ENCODE measurements at regions not wholly inside any gene's neighbourhood (a gene's known extent, or its start where the extent isn't known, plus 50 kb on each side); places are given as distances from the start of the nearest gene placed in this dataset.

DNA sequence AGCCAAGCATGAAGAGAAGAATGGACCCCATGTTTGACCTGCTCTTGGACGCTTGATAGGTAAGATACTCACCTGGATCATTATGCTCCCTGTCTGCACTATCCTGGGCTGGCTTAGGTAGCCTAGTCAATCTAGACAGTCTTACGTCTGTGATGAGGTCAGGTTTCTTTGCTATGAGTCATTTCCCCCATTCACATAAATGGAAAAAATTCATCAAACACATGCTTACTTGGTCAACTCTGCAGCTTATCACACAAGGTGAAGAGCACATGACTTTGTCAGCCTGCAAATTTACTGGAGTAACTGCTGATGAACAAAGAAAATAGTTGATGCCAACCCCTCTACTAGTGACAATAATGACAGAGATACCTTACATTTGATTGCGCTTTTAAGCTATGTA is 170.0 kb downstream of the NUFIP1 start:
- H3K9ac ChIP-seq (ENCODE audit: low read depth, low read length, poor library complexity) = no peak overlapping the region
- H2AK5ac ChIP-seq (ENCODE audit: low read depth, low read length) = no peak overlapping the region
- H2AFZ ChIP-seq (ENCODE audit: low read length) = no peak overlapping the region
- peak overlapping the region; percentile 17 for H4K91ac ChIP-seq (ENCODE audit: low read depth, low read length, poor library complexity)
- H3K4me1 ChIP-seq (ENCODE audit: control insufficient read depth in 2 of 2, insufficient read depth in 1 of 2, low read depth in 1 of 2, low read length in 2 of 2) = peaks cover 3 to 18% of the 10 kb centered on the region in 2 donors
- no peak overlapping the region for H2BK120ac ChIP-seq (ENCODE audit: low read depth, low read length)
- WGBS, 2 donors (ENCODE audit: extremely low coverage in 2 of 2, insufficient read length in 2 of 2, insufficient replicate concordance in 1 of 2) = no CpG with 5 or more reads among the region's 3 CpGs
- no peak overlapping the region for H2BK12ac ChIP-seq (ENCODE audit: low read length)
- peak overlapping the region; percentile 42 for H2BK15ac ChIP-seq (ENCODE audit: low read length)
- H3K23ac ChIP-seq (ENCODE audit: low read depth, low read length, poor library complexity) = no peak overlapping the region
- H3K4me2 ChIP-seq (ENCODE audit: insufficient read depth, low read length, poor library complexity, severe bottlenecking) = no peak overlapping the region
- H3K27ac ChIP-seq (replicated peaks; ENCODE audit: low read length) = no peak overlapping the region
- no peaks in the 10 kb centered on the region for H3K79me1 ChIP-seq (ENCODE audit: low read depth, low read length)
- H2BK5ac ChIP-seq (ENCODE audit: low read length) = no peak overlapping the region
- H3K18ac ChIP-seq (ENCODE audit: low read length) = no peak overlapping the region
- no peak overlapping the region for H3K4ac ChIP-seq (ENCODE audit: low read length)
- H3K36me3 ChIP-seq (replicated peaks in 1 of 2; ENCODE audit: control insufficient read depth in 2 of 2, insufficient read depth in 2 of 2, low read length in 2 of 2) = no peaks in the 10 kb centered on the region
- no peak for DNase-seq (ENCODE audit: low spot score)
- no peak overlapping the region for H4K8ac ChIP-seq (ENCODE audit: low read depth, low read length)
- H3K9me3 ChIP-seq (replicated peaks in 1 of 2; ENCODE audit: control insufficient read depth in 2 of 2, insufficient read depth in 1 of 2, low read depth in 1 of 2, low read length in 2 of 2) = no peaks in the 10 kb centered on the region
- no peaks in the 10 kb centered on the region for H3K27me3 ChIP-seq (ENCODE audit: control insufficient read depth in 3 of 3, insufficient read depth in 3 of 3, low read depth in 1 of 3, low read length in 3 of 3)
- H3K4me3 ChIP-seq (ENCODE audit: low read length in 2 of 2) = no peak overlapping the region
- no peak overlapping the region for H3K14ac ChIP-seq (ENCODE audit: low read length)

DNA sequence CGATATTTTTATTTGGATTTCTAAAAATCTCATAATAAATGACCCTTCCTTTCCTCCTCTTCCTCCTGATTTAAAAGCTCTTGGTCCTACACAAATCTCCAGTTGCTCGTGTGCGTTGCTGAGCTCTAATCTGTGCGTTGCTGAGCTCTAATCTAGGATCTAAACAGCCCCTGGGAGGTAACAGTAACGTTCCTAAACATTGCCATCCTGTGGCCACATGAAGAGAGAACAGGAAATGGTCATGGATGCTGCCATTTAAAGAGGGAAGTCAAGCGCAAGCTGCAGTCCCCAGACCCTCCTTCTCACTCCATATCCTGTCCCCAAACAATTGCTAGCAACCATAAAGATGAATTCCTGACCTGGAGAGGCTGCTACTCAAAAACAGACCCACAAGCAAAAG is 170.8 kb downstream of the NUFIP1 start:
- peak; percentile 30 for DNase-seq (ENCODE audit: low spot score)
- H3K9me3 ChIP-seq (replicated peaks in 1 of 2; ENCODE audit: control insufficient read depth in 2 of 2, insufficient read depth in 1 of 2, low read depth in 1 of 2, low read length in 2 of 2) = no peaks in the 10 kb centered on the region
- no peak overlapping the region for H2BK15ac ChIP-seq (ENCODE audit: low read length)
- H3K14ac ChIP-seq (ENCODE audit: low read length) = no peak overlapping the region
- no peak overlapping the region for H3K27ac ChIP-seq (replicated peaks; ENCODE audit: low read length)
- no peaks in the 10 kb centered on the region for H3K79me1 ChIP-seq (ENCODE audit: low read depth, low read length)
- no peak overlapping the region for H4K8ac ChIP-seq (ENCODE audit: low read depth, low read length)
- WGBS, 2 donors (ENCODE audit: extremely low coverage in 2 of 2, insufficient read length in 2 of 2, insufficient replicate concordance in 1 of 2) = no CpG with 5 or more reads among the region's 6 CpGs
- H3K36me3 ChIP-seq (replicated peaks in 1 of 2; ENCODE audit: control insufficient read depth in 2 of 2, insufficient read depth in 2 of 2, low read length in 2 of 2) = no peaks in the 10 kb centered on the region
- H3K4me3 ChIP-seq (ENCODE audit: low read length in 2 of 2) = no peak overlapping the region
- peak overlapping the region; percentile 81 for H2AFZ ChIP-seq (ENCODE audit: low read length)
- no peaks in the 10 kb centered on the region for H3K27me3 ChIP-seq (ENCODE audit: control insufficient read depth in 3 of 3, insufficient read depth in 3 of 3, low read depth in 1 of 3, low read length in 3 of 3)
- no peak overlapping the region for H3K4me2 ChIP-seq (ENCODE audit: insufficient read depth, low read length, poor library complexity, severe bottlenecking)
- H2BK120ac ChIP-seq (ENCODE audit: low read depth, low read length) = no peak overlapping the region
- no peak overlapping the region for H3K23ac ChIP-seq (ENCODE audit: low read depth, low read length, poor library complexity)
- no peak overlapping the region for H3K18ac ChIP-seq (ENCODE audit: low read length)
- no peak overlapping the region for H2BK12ac ChIP-seq (ENCODE audit: low read length)
- no peak overlapping the region for H3K4ac ChIP-seq (ENCODE audit: low read length)
- no peak overlapping the region for H2BK5ac ChIP-seq (ENCODE audit: low read length)
- no peak overlapping the region for H2AK5ac ChIP-seq (ENCODE audit: low read depth, low read length)
- peaks cover 3 to 18% of the 10 kb centered on the region in 2 donors for H3K4me1 ChIP-seq (ENCODE audit: control insufficient read depth in 2 of 2, insufficient read depth in 1 of 2, low read depth in 1 of 2, low read length in 2 of 2)
- H4K91ac ChIP-seq (ENCODE audit: low read depth, low read length, poor library complexity) = no peak overlapping the region
- no peak overlapping the region for H3K9ac ChIP-seq (ENCODE audit: low read depth, low read length, poor library complexity)

DNA sequence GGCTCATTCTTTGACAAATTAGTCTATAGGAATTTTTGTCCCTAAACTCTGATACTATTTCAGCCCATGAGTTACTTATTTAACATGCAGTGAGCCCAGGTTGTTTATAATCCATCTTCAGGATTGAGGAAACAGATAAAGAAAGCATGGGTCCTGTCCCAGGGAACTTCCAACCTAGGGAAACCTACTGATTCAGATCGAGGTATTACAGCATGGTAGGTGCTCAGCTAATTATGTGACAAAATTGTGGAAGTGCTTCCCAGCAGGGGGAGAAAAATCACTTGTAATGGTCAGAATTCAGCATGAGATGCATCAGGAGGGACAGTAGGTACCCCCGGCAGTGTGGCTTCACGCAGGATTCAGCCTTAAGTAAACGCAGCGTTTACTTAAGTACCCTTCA is 171.3 kb downstream of the NUFIP1 start:
- H2AFZ ChIP-seq (ENCODE audit: low read length) = peak overlapping the region; percentile 81
- no peaks in the 10 kb centered on the region for H3K79me1 ChIP-seq (ENCODE audit: low read depth, low read length)
- no peak overlapping the region for H3K4me3 ChIP-seq (ENCODE audit: low read length in 2 of 2)
- no peak overlapping the region for H2BK120ac ChIP-seq (ENCODE audit: low read depth, low read length)
- WGBS, 2 donors (ENCODE audit: extremely low coverage in 2 of 2, insufficient read length in 2 of 2, insufficient replicate concordance in 1 of 2) = no CpG with 5 or more reads among the region's 5 CpGs
- H2AK5ac ChIP-seq (ENCODE audit: low read depth, low read length) = no peak overlapping the region
- H2BK12ac ChIP-seq (ENCODE audit: low read length) = no peak overlapping the region
- no peak overlapping the region for H3K27ac ChIP-seq (replicated peaks; ENCODE audit: low read length)
- H4K91ac ChIP-seq (ENCODE audit: low read depth, low read length, poor library complexity) = no peak overlapping the region
- H3K27me3 ChIP-seq (ENCODE audit: control insufficient read depth in 3 of 3, insufficient read depth in 3 of 3, low read depth in 1 of 3, low read length in 3 of 3) = no peaks in the 10 kb centered on the region
- no peak overlapping the region for H3K9ac ChIP-seq (ENCODE audit: low read depth, low read length, poor library complexity)
- H3K36me3 ChIP-seq (replicated peaks in 1 of 2; ENCODE audit: control insufficient read depth in 2 of 2, insufficient read depth in 2 of 2, low read length in 2 of 2) = no peaks in the 10 kb centered on the region
- H3K4ac ChIP-seq (ENCODE audit: low read length) = no peak overlapping the region
- no peak for DNase-seq (ENCODE audit: low spot score)
- H3K9me3 ChIP-seq (replicated peaks in 1 of 2; ENCODE audit: control insufficient read depth in 2 of 2, insufficient read depth in 1 of 2, low read depth in 1 of 2, low read length in 2 of 2) = no peaks in the 10 kb centered on the region
- no peak overlapping the region for H4K8ac ChIP-seq (ENCODE audit: low read depth, low read length)
- no peak overlapping the region for H3K18ac ChIP-seq (ENCODE audit: low read length)
- H2BK15ac ChIP-seq (ENCODE audit: low read length) = no peak overlapping the region
- H2BK5ac ChIP-seq (ENCODE audit: low read length) = no peak overlapping the region
- no peak overlapping the region for H3K23ac ChIP-seq (ENCODE audit: low read depth, low read length, poor library complexity)
- H3K14ac ChIP-seq (ENCODE audit: low read length) = no peak overlapping the region
- peaks cover 3 to 18% of the 10 kb centered on the region in 2 donors for H3K4me1 ChIP-seq (ENCODE audit: control insufficient read depth in 2 of 2, insufficient read depth in 1 of 2, low read depth in 1 of 2, low read length in 2 of 2)
- H3K4me2 ChIP-seq (ENCODE audit: insufficient read depth, low read length, poor library complexity, severe bottlenecking) = no peak overlapping the region

DNA sequence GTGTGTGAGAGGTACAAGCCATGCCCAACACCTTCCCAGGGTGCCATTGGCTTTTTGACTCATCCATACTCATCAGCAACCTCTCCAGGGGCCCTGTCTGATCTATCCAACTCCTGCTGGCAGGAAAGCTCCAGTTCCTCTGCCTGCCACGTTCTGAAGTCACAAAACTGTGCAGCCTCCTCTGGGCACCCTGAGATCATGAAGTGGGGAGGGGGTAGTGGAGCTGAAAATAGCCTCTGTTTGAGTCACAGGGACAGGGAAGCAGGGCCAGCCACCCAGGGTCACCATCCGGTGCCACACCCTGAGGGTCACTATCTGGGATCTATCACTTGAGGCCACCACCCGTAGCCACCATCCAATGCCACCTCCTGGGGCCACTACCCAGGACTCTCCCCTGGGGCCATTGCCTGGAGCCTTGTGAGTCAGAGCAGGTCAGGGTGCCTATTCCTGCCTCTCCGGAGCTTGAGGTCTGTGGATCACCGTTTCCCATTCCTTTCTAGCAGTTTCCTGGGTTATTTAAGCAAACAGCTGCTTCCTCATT is 172.1 kb downstream of the NUFIP1 start:
- Histone ChIP-seq H3K14ac (ENCODE audit: low read length) (no peak overlapping the region), H4K91ac (ENCODE audit: low read depth, low read length, poor library complexity) (no peak overlapping the region), H2AK5ac (ENCODE audit: low read depth, low read length) (peak overlapping the region; percentile 34), H3K18ac (ENCODE audit: low read length) (peak overlapping the region; percentile 44), H3K4me1 (ENCODE audit: control insufficient read depth in 2 of 2, insufficient read depth in 1 of 2, low read depth in 1 of 2, low read length in 2 of 2) (peaks cover 3 to 18% of the 10 kb centered on the region in 2 donors), H2AFZ (ENCODE audit: low read length) (no peak overlapping the region), H3K79me1 (ENCODE audit: low read depth, low read length) (no peaks in the 10 kb centered on the region), H2BK120ac (ENCODE audit: low read depth, low read length) (no peak overlapping the region), H3K4ac (ENCODE audit: low read length) (no peak overlapping the region), H3K27me3 (ENCODE audit: control insufficient read depth in 3 of 3, insufficient read depth in 3 of 3, low read depth in 1 of 3, low read length in 3 of 3) (no peaks in the 10 kb centered on the region), H4K8ac (ENCODE audit: low read depth, low read length) (no peak overlapping the region), H3K4me3 (ENCODE audit: low read length in 2 of 2) (no peak overlapping the region), H2BK15ac (ENCODE audit: low read length) (peak overlapping the region; percentile 33), H3K9me3 (replicated peaks in 1 of 2; ENCODE audit: control insufficient read depth in 2 of 2, insufficient read depth in 1 of 2, low read depth in 1 of 2, low read length in 2 of 2) (no peaks in the 10 kb centered on the region), H2BK12ac (ENCODE audit: low read length) (peak overlapping the region; percentile 8), H3K4me2 (ENCODE audit: insufficient read depth, low read length, poor library complexity, severe bottlenecking) (no peak overlapping the region), H3K36me3 (replicated peaks in 1 of 2; ENCODE audit: control insufficient read depth in 2 of 2, insufficient read depth in 2 of 2, low read length in 2 of 2) (no peaks in the 10 kb centered on the region), H3K9ac (ENCODE audit: low read depth, low read length, poor library complexity) (no peak overlapping the region), H3K23ac (ENCODE audit: low read depth, low read length, poor library complexity) (no peak overlapping the region), H3K27ac (replicated peaks; ENCODE audit: low read length) (no peak overlapping the region), H2BK5ac (ENCODE audit: low read length) (peak overlapping the region; percentile 30)
- no CpG with 5 or more reads among the region's 5 CpGs for WGBS, 2 donors (ENCODE audit: extremely low coverage in 2 of 2, insufficient read length in 2 of 2, insufficient replicate concordance in 1 of 2)
- no peak for DNase-seq (ENCODE audit: low spot score)
